ENCODE measurements at regions not wholly inside any gene's neighbourhood (a gene's known extent, or its start where the extent isn't known, plus 50 kb on each side); places are given as distances from the start of the nearest gene placed in this dataset.

DNA sequence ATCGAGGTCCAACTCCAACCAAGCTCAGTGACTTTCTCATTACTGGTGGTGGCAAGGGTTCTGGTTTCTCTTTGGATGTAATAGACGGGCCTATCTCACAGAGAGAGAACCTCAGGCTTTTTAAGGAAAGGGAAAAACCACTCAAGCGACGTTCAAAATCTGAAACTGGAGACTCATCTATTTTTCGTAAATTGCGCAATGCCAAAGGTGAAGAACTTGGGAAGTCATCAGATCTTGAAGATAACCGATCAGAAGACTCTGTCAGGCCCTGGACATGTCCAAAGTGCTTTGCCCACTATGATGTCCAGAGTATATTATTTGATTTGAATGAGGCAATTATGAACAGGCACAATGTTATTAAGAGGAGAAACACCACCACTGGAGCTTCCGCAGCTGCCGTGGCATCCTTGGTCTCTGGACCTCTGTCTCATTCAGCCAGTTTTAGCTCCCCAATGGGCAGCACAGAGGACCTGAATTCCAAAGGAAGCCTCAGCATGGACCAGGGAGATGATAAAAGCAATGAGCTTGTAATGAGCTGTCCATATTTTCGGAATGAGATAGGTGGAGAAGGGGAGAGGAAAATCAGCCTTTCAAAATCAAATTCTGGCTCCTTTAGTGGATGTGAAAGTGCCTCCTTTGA lies 343.5 kb upstream of the RGS6 start:
- TF ChIP-seq, protein P1, sequence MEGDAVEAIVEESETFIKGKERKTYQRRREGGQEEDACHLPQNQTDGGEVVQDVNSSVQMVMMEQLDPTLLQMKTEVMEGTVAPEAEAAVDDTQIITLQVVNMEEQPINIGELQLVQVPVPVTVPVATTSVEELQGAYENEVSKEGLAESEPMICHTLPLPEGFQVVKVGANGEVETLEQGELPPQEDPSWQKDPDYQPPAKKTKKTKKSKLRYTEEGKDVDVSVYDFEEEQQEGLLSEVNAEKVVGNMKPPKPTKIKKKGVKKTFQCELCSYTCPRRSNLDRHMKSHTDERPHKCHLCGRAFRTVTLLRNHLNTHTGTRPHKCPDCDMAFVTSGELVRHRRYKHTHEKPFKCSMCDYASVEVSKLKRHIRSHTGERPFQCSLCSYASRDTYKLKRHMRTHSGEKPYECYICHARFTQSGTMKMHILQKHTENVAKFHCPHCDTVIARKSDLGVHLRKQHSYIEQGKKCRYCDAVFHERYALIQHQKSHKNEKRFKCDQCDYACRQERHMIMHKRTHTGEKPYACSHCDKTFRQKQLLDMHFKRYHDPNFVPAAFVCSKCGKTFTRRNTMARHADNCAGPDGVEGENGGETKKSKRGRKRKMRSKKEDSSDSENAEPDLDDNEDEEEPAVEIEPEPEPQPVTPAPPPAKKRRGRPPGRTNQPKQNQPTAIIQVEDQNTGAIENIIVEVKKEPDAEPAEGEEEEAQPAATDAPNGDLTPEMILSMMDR (conservative IDR thresholded peaks at IDR 0.05; ENCODE audit: low read length): no peak
- no peak for TF ChIP-seq EZH2phosphoT487 (IDR thresholded peaks at IDR 0.05; ENCODE audit: borderline replicate concordance)

Measured in Loucy (cell line).